T follicular helper cell (primary cell): ENCODE measurements at regions not wholly inside any gene's neighbourhood (a gene's known extent, or its start where the extent isn't known, plus 50 kb on each side); places are given as distances from the start of the nearest gene placed in this dataset.

Experiments used
- DNase-seq: peaks from one replicate; pipeline ENCODE4 v3.0.0-alpha.2; 2020; ENCODE audit warnings: low read depth

DNA sequence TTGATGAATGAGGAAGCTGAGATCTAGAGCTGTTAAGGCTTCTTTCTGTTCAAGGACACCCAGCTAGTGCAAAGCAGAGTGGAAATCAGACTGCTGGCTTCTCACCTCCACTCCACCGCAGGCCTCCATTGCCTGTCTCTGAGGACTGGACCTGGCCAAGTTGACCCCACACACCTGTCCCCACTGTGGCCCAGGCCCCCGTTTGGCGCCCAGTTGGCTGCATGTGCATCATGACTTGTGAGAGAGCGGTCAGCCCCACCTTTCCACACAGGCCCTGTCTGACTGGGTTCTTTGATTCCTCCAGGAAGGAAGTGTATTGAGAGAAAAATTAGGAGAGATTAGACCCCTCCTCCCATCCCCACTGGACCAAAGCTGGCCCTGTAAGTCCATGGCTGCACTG is 206.3 kb upstream of the TLE3 start:
- DNase-seq, result no peak

GRCh38 chr15:70302360-70302759 is 204.6 kb upstream of the TLE3 start:
- DNase-seq, result no peak

- no peak for DNase-seq
Measured at GRCh38 chr15:70301396-70301795, 203.7 kb upstream of the TLE3 start.

- peak; percentile 27 for DNase-seq
Measured at GRCh38 chr15:70299931-70300869, 202.5 kb upstream of the TLE3 start.

GRCh38 chr15:70297465-70298058 is 199.8 kb upstream of the TLE3 start:
- DNase-seq, result no peak

DNA sequence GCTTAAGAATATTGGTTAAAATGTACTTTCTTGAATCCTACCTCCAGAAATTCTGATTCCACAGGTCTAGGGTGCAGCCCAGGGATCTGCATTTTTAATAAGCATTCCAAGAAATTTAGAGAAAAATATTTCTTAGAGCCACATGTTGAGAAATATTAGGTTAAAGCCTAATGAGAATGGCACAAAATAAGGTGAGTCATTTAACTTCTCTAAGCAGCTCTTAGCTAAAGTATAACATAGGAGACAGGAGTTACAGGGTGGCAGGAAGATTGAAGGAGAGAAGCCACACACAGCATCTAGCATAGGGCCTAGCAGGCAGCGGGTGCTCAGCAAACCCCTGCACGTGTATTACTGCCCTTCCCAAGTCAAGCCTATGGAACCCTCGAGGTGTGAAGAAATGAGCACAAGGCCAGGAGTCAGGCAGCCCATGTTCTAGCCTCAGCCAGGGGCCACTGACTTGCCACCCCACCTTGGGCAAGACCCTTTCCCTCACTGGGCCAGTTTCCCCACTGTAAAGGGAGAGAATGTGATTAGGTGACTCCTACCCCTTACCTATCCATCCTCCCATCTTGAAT is 197.1 kb upstream of the TLE3 start:
- no peak for DNase-seq

GRCh38 chr15:70293591-70294470 is 196.1 kb upstream of the TLE3 start:
- DNase-seq, result no peak

- no peak for DNase-seq
Measured at GRCh38 chr15:70293138-70293537, 195.4 kb upstream of the TLE3 start.

DNA sequence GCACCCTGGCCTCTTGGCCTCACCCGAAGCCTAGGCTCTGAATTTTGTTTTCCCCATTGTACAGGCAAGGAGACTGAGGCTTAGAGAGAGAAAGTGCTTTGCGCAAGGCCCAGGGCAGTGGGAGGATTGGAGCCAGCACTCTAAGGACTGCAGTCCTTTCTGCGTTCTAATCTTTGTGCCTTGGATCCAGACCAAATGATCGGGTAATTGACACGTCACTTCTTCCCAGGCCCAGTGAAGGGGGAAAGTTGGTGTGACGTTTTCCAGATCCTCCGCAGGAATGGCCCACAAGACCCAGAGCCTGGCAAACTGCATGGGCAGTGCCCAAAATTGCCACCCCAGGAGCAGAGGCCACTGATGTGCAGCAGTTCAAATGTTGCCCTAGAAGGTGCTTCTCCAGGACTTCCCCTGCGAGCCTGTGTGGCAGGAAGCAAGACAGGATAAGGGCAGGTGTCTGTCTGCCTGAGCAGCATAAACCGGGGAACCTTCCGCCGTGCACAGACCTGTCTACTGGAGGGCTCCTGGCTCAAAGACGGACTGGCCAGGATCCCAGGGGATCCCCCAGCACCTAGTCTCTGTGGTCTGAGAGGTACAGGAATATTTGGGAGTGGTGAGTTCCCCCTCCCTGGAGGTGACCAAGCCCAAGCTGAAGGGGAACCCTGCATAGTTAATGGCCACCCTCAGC is 194.5 kb upstream of the TLE3 start:
- no peak for DNase-seq

- DNase-seq, result no peak
Measured at GRCh38 chr15:70291305-70292075, 193.8 kb upstream of the TLE3 start.

GRCh38 chr15:70290708-70291107 is 193.0 kb upstream of the TLE3 start:
- no peak for DNase-seq

DNA sequence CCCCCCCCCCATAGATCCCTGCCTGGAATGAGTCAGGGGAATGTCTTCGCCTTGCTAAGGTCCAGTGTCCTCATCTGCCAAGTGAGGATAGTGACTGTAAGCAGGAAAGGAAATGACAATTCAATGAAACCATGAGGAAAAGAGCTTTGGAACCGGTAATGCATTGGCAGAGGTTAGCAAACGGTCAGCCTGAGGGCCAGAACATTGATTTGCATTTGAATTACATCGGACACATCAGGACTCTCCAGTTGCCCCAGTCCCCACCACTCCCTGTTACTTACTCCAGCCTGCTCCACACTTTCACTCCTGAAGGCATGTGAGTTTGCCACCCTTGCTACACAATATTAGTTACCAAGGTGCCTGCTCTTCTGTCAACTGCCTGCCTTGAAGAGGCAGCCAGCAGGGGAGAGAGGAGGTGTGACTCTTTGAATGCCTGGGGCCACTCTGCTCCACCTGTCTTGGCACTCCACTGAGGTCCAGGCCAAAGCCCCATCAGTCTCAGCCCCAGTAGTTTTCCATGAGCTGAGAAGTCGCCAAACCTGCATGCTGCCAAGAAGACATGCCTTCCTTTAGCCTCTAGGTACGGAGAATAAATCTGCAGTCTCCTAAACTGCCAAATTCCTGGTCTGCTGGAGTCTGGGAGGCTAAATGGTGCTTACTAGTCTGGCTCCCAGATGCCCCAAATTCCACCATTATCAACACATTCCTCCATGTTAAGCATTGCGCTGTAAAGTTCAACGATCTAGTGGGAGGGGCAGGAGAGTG is 191.7 kb upstream of the TLE3 start:
- DNase-seq, result no peak

- no peak for DNase-seq
Measured at GRCh38 chr15:70286113-70286806, 188.5 kb upstream of the TLE3 start.

DNA sequence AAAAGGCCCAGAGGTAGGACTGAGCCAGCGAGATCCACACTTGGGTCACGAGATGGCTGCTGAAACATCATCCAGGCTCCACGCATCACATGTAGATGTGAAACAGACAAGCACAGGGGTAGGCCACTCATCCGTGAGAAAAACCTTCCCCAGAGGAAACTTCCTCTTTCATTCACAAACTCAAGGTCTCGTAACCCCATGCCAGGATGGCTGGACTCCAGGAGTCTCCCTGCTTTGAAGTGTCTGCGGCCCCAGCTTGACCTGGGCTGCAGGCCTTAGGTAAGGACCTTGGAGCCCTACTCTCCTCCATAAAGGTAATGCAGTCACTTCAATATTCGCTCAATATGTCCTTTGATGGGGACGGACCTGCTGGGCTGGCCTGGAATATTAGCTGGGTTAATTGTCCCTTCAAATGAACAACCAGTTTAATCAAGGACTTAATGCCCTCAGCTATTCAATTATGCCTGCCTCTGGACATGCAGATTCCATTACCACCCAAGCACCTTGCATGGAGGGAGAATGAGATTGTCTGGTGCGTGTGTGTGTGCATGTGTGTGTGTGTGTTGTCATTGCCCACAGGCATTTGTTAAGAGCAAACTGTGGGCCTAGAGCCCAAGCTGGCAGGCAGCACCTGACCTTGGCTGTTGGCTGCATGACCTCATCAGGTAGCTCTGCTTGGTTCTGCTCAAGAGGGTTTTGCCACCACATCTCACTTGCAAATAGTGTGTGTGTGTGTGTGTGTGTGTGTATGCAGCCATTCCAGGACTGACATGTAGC is 186.9 kb upstream of the TLE3 start:
- no peak for DNase-seq

DNA sequence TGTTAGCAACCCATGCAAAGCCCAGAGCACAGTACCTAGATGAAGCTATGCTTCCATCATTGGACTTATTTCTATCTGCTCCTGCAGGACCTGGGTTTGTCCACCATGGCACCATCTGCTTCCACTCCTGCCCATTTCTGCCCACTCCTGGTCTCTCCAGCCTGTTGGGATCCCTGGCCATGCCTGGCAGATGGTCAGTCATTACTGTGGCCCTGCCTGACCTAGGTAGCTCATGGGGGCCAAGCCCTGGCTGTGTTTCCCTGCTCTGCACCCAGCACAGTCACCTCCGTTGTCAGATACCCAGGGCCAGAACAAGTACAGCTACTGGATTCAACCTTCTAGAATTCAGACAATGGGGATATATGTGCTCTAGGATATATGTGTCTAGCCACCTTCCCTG is 185.8 kb upstream of the TLE3 start:
- DNase-seq, result no peak

GRCh38 chr15:70281811-70282307 is 184.1 kb upstream of the TLE3 start:
- no peak for DNase-seq

- no peak for DNase-seq
Measured at GRCh38 chr15:70281261-70281810, 183.6 kb upstream of the TLE3 start.

- no peak for DNase-seq
Measured at GRCh38 chr15:70280781-70281180, 183.1 kb upstream of the TLE3 start.
